Adrenal gland (tissue), 9 donors: ENCODE measurements at regions not wholly inside any gene's neighbourhood (a gene's known extent, or its start where the extent isn't known, plus 50 kb on each side); places are given as distances from the start of the nearest gene placed in this dataset.

Source experiments
- DNase-seq, 7 donors: peaks; one replicate each; pipeline ENCODE4 v3.0.0-alpha.2; 2019 to 2020
- H3K27ac ChIP-seq, 5 donors: fragments of 200-600 bp; sonication (generic) in 4 of 5; 1 replicate in 3 of 5; 2 replicates in 2 of 5; pipeline versions ENCODE4 v1.5.1 to v1.8.0; 2016 to 2020; ENCODE audit warnings: mild to moderate bottlenecking in 1 of 5
- H3K27me3 ChIP-seq: fragments of 200-600 bp; 2 replicates; pipeline ENCODE4 v1.8.0; 2021
- H3K36me3 ChIP-seq, 2 donors: fragments of 200-600 bp; replicated peaks in 1 of 2; 1 replicate in 1 of 2; 2 replicates in 1 of 2; pipeline versions ENCODE4 v1.5.1 to v1.8.0; 2018 to 2022
- H3K4me1 ChIP-seq, 2 donors: fragments of 200-600 bp; replicated peaks in 1 of 2; 1 replicate in 1 of 2; 2 replicates in 1 of 2; pipeline versions ENCODE4 v1.5.1 to v1.8.0; 2018 to 2021
- H3K4me3 ChIP-seq, 4 donors: fragments of 200-600 bp; sonication (generic) in 3 of 4; one replicate each; pipeline ENCODE4 v1.5.1; 2016 to 2018
- H3K9me3 ChIP-seq, 3 donors: fragments of 200-600 bp; sonication (generic) in 1 of 3; replicated peaks in 1 of 3; 1 replicate in 2 of 3; 2 replicates in 1 of 3; pipeline versions ENCODE4 v1.5.1 to v1.8.0; 2016 to 2021
- POLR2A ChIP-seq, 2 donors: fragments of 450-650 bp; IDR thresholded peaks; one replicate each; pipeline ENCODE4 v1.6.1; 2017; ENCODE audit warnings: antibody characterized with exemption in 2 of 2, mild to moderate bottlenecking in 2 of 2, moderate library complexity in 1 of 2
- WGBS, 4 donors: extraction: QIAGEN DNeasy Blood & Tissue Kit in 2 of 4; methylation state at CpG; one replicate each; pipeline versions ENCODE4 v1.1.5 to v1.1.7; 2013 to 2017; 5-methylcytosine and 5-hydroxymethylcytosine counted together
- intact Hi-C, 2 donors: fragments of 100-400 bp; cut with DNase I; formaldehyde crosslinking; loops; one replicate each; pipeline versions ENCODE4 v1.14.1 to v1.15.0; 2022 to 2023
- TF ChIP-seq, protein P1 (sequence below), 6 experiments: fragments of 450-650 bp in 4 of 6; fragments of 200-600 bp in 2 of 6; sonication (generic) in 1 of 6; IDR thresholded peaks; 1 replicate in 5 of 6; 2 replicates in 1 of 6; pipeline versions ENCODE4 v1.5.1 to v1.8.0; 2016 to 2021; ENCODE audit warnings: antibody characterized with exemption in 6 of 6, mild to moderate bottlenecking in 2 of 6, moderate library complexity in 1 of 6
- donor health status: healthy with polysubstance abuse.
- donor health status: Bipolar disorder and iron deficiency.
- donor health status: DM: yes; HTN: yes; CAD: no.
- donor health status: DM: no; HTN: no; CAD: no.
- donor health status: DM: no; HTN: no; CAD: no.

GRCh38 chr9:95817205-95817604, 58.3 kb upstream of the ERCC6L2 start:
- peaks cover 18 to 23% of the 10 kb centered on the region in 2 donors for H3K4me1 ChIP-seq
- H3K36me3 ChIP-seq: no peaks in the 10 kb centered on the region
- DNase-seq: no peak
- no peak overlapping the region for H3K4me3 ChIP-seq
- intact Hi-C loops: no loop called here
- no peaks in the 10 kb centered on the region for H3K9me3 ChIP-seq
- no peaks in the 10 kb centered on the region for H3K27me3 ChIP-seq
- 68 to 77% (median 75%) methylated on average over 6 of the region's 6 CpGs for WGBS, 4 donors
- TF ChIP-seq, protein P1, sequence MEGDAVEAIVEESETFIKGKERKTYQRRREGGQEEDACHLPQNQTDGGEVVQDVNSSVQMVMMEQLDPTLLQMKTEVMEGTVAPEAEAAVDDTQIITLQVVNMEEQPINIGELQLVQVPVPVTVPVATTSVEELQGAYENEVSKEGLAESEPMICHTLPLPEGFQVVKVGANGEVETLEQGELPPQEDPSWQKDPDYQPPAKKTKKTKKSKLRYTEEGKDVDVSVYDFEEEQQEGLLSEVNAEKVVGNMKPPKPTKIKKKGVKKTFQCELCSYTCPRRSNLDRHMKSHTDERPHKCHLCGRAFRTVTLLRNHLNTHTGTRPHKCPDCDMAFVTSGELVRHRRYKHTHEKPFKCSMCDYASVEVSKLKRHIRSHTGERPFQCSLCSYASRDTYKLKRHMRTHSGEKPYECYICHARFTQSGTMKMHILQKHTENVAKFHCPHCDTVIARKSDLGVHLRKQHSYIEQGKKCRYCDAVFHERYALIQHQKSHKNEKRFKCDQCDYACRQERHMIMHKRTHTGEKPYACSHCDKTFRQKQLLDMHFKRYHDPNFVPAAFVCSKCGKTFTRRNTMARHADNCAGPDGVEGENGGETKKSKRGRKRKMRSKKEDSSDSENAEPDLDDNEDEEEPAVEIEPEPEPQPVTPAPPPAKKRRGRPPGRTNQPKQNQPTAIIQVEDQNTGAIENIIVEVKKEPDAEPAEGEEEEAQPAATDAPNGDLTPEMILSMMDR (IDR thresholded peaks at IDR 0.05): no peak
- TF ChIP-seq POLR2A (IDR thresholded peaks at IDR 0.05): no peak
- peak overlapping the region in 1 of 5 donors; percentile 55 for H3K27ac ChIP-seq

GRCh38 chr9:95816716-95817115, 58.8 kb upstream of the ERCC6L2 start:
- peak; percentile 37 to 77 (median 65) for DNase-seq
- Histone ChIP-seq H3K4me1 (peaks cover 14 to 20% of the 10 kb centered on the region in 2 donors), H3K9me3 (no peaks in the 10 kb centered on the region), H3K4me3 (no peak overlapping the region), H3K27ac (peak overlapping the region in 1 of 5 donors; percentile 55), H3K27me3 (no peaks in the 10 kb centered on the region), H3K36me3 (no peaks in the 10 kb centered on the region)
- WGBS, 4 donors: 51 to 75% (median 62%) methylated on average over 5 of the region's 5 CpGs
- TF ChIP-seq POLR2A (IDR thresholded peaks at IDR 0.05): no peak
- TF ChIP-seq, protein P1 (IDR thresholded peaks at IDR 0.05): no peak
- intact Hi-C loops: no loop called here

GRCh38 chr9:95815961-95816360, 59.5 kb upstream of the ERCC6L2 start:
- Histone ChIP-seq H3K4me3 (no peak overlapping the region), H3K27ac (no peak overlapping the region), H3K27me3 (no peaks in the 10 kb centered on the region), H3K36me3 (no peaks in the 10 kb centered on the region), H3K4me1 (peaks cover 12 to 20% of the 10 kb centered on the region in 2 donors), H3K9me3 (no peaks in the 10 kb centered on the region)
- DNase-seq: no peak
- TF ChIP-seq, protein P1 (IDR thresholded peaks at IDR 0.05): no peak
- TF ChIP-seq POLR2A (IDR thresholded peaks at IDR 0.05): no peak
- intact Hi-C loops: no loop called here
- WGBS, 4 donors: 87 to 95% (median 93%) methylated on average over 15 to 17 of the region's 17 CpGs

- intact Hi-C loops: no loop called here
- WGBS, 4 donors: 91 to 94% (median 93%) methylated on average over 17 of the region's 17 CpGs
- no peak for DNase-seq
Measured at GRCh38 chr9:95815133-95815532, 60.4 kb upstream of the ERCC6L2 start.

More at GRCh38 chr9:95815133-95815532, 60.4 kb upstream of the ERCC6L2 start:
- Histone ChIP-seq H3K36me3 (no peaks in the 10 kb centered on the region), H3K27me3 (no peaks in the 10 kb centered on the region), H3K4me1 (peaks cover 12 to 20% of the 10 kb centered on the region in 2 donors), H3K9me3 (no peaks in the 10 kb centered on the region), H3K4me3 (no peak overlapping the region), H3K27ac (no peak overlapping the region)
- no peak for TF ChIP-seq POLR2A (IDR thresholded peaks at IDR 0.05)
- TF ChIP-seq, protein P1 (IDR thresholded peaks at IDR 0.05): no peak
